ENCODE measurements at regions not wholly inside any gene's neighbourhood (a gene's known extent, or its start where the extent isn't known, plus 50 kb on each side); places are given as distances from the start of the nearest gene placed in this dataset.

GRCh38 chr5:144958002-144958401 lies 787.3 kb downstream of the KCTD16 start:
- TF ChIP-seq CTCF (IDR thresholded peaks at IDR 0.05; ENCODE audit: low read depth, low read length), result no peak
- TF ChIP-seq EZH2phosphoT487 (IDR thresholded peaks at IDR 0.05; ENCODE audit: low read depth), result no peak
- H3K9me3 ChIP-seq (ENCODE audit: insufficient read depth, low read length), result no peaks in the 10 kb centered on the region
- H3K36me3 ChIP-seq (replicated peaks; ENCODE audit: low read depth, low read length), result no peaks in the 10 kb centered on the region
- H3K9ac ChIP-seq (ENCODE audit: low read length), result no peak overlapping the region
- no peak overlapping the region for H3K27ac ChIP-seq (ENCODE audit: low read length)
- H2AFZ ChIP-seq (ENCODE audit: low read depth, low read length), result no peak overlapping the region
- H3K4me3 ChIP-seq (ENCODE audit: low read length), result no peak overlapping the region
- no peaks in the 10 kb centered on the region for H3K4me1 ChIP-seq (ENCODE audit: low read length)
- no peaks in the 10 kb centered on the region for H3K27me3 ChIP-seq (ENCODE audit: low read depth, low read length)
- H3K79me2 ChIP-seq (ENCODE audit: low read length), result no peaks in the 10 kb centered on the region
- H4K20me1 ChIP-seq (ENCODE audit: insufficient read depth, low read length), result no peaks in the 10 kb centered on the region
- no peak overlapping the region for H3K4me2 ChIP-seq (ENCODE audit: low read length)

- Histone ChIP-seq H3K4me3 (ENCODE audit: low read length) (no peak overlapping the region), H3K36me3 (replicated peaks; ENCODE audit: low read depth, low read length) (no peaks in the 10 kb centered on the region), H3K4me2 (ENCODE audit: low read length) (no peak overlapping the region)
Observed at GRCh38 chr5:144950996-144951395, 780.3 kb downstream of the KCTD16 start.

GRCh38 chr5:144947023-144947422 lies 776.4 kb downstream of the KCTD16 start:
- no peak overlapping the region for H3K4me3 ChIP-seq (ENCODE audit: low read length)
- H2AFZ ChIP-seq (ENCODE audit: low read depth, low read length), result no peak overlapping the region
- H3K9ac ChIP-seq (ENCODE audit: low read length), result no peak overlapping the region

More at GRCh38 chr5:144950996-144951395, 780.3 kb downstream of the KCTD16 start:
- no peaks in the 10 kb centered on the region for H3K9me3 ChIP-seq (ENCODE audit: insufficient read depth, low read length)
- H4K20me1 ChIP-seq (ENCODE audit: insufficient read depth, low read length), result no peaks in the 10 kb centered on the region
- H3K9ac ChIP-seq (ENCODE audit: low read length), result no peak overlapping the region
- TF ChIP-seq EZH2phosphoT487 (IDR thresholded peaks at IDR 0.05; ENCODE audit: low read depth) (no peak), CTCF (IDR thresholded peaks at IDR 0.05; ENCODE audit: low read depth, low read length) (no peak)
- H3K4me1 ChIP-seq (ENCODE audit: low read length), result no peaks in the 10 kb centered on the region
- no peak overlapping the region for H3K27ac ChIP-seq (ENCODE audit: low read length)
- no peaks in the 10 kb centered on the region for H3K27me3 ChIP-seq (ENCODE audit: low read depth, low read length)
- no peaks in the 10 kb centered on the region for H3K79me2 ChIP-seq (ENCODE audit: low read length)
- no peak overlapping the region for H2AFZ ChIP-seq (ENCODE audit: low read depth, low read length)

GRCh38 chr5:144945503-144945902 lies 774.8 kb downstream of the KCTD16 start:
- H3K36me3 ChIP-seq (replicated peaks; ENCODE audit: low read depth, low read length), result no peaks in the 10 kb centered on the region
- no peaks in the 10 kb centered on the region for H3K9me3 ChIP-seq (ENCODE audit: insufficient read depth, low read length)
- H3K27ac ChIP-seq (ENCODE audit: low read length), result no peak overlapping the region
- no peak overlapping the region for H3K4me3 ChIP-seq (ENCODE audit: low read length)
- no peaks in the 10 kb centered on the region for H4K20me1 ChIP-seq (ENCODE audit: insufficient read depth, low read length)
- H3K4me2 ChIP-seq (ENCODE audit: low read length), result no peak overlapping the region
- H2AFZ ChIP-seq (ENCODE audit: low read depth, low read length), result no peak overlapping the region
- H3K27me3 ChIP-seq (ENCODE audit: low read depth, low read length), result no peaks in the 10 kb centered on the region
- no peak for TF ChIP-seq CTCF (IDR thresholded peaks at IDR 0.05; ENCODE audit: low read depth, low read length)
- no peak for TF ChIP-seq EZH2phosphoT487 (IDR thresholded peaks at IDR 0.05; ENCODE audit: low read depth)
- H3K79me2 ChIP-seq (ENCODE audit: low read length), result no peaks in the 10 kb centered on the region
- no peak overlapping the region for H3K9ac ChIP-seq (ENCODE audit: low read length)
- H3K4me1 ChIP-seq (ENCODE audit: low read length), result no peaks in the 10 kb centered on the region

More at GRCh38 chr5:144947023-144947422, 776.4 kb downstream of the KCTD16 start:
- Histone ChIP-seq H3K27ac (ENCODE audit: low read length) (no peak overlapping the region), H3K9me3 (ENCODE audit: insufficient read depth, low read length) (no peaks in the 10 kb centered on the region), H3K36me3 (replicated peaks; ENCODE audit: low read depth, low read length) (no peaks in the 10 kb centered on the region), H4K20me1 (ENCODE audit: insufficient read depth, low read length) (no peaks in the 10 kb centered on the region), H3K79me2 (ENCODE audit: low read length) (no peaks in the 10 kb centered on the region), H3K4me1 (ENCODE audit: low read length) (no peaks in the 10 kb centered on the region), H3K27me3 (ENCODE audit: low read depth, low read length) (no peaks in the 10 kb centered on the region), H3K4me2 (ENCODE audit: low read length) (no peak overlapping the region)
- TF ChIP-seq EZH2phosphoT487 (IDR thresholded peaks at IDR 0.05; ENCODE audit: low read depth), result no peak
- TF ChIP-seq CTCF (IDR thresholded peaks at IDR 0.05; ENCODE audit: low read depth, low read length), result no peak
